Stomach (tissue), 8 donors: ENCODE measurements at regions not wholly inside any gene's neighbourhood (a gene's known extent, or its start where the extent isn't known, plus 50 kb on each side); places are given as distances from the start of the nearest gene placed in this dataset.

Experiments
- DNase-seq, 2 donors: peaks; one replicate each; pipeline versions ENCODE4 v3.0.0 to v3.0.0-alpha.2; 2013 to 2019
- H3K27ac ChIP-seq, 5 donors: fragments of 200-600 bp in 4 of 5; sonication (generic) in 4 of 5; one replicate each; pipeline ENCODE4 v1.5.1; 2013 to 2019; ENCODE audit warnings: mild to moderate bottlenecking in 1 of 5, moderate library complexity in 1 of 5
- H3K27me3 ChIP-seq, 3 donors: fragments of 200-600 bp; sonication (generic); one replicate each; pipeline ENCODE4 v1.5.1; 2017 to 2019; ENCODE audit warnings: mixed run types in 1 of 3
- H3K36me3 ChIP-seq, 4 donors: fragments of 200-600 bp; sonication (generic); 1 replicate in 3 of 4; 2 replicates in 1 of 4; pipeline ENCODE4 v1.5.1; 2016 to 2019
- H3K4me1 ChIP-seq, 4 donors: fragments of 200-600 bp; sonication (generic); one replicate each; pipeline ENCODE4 v1.5.1; 2016 to 2019
- H3K4me3 ChIP-seq, 4 donors: fragments of 200-600 bp; sonication (generic) in 3 of 4; one replicate each; pipeline ENCODE4 v1.5.1; 2016 to 2019; ENCODE audit warnings: mild to moderate bottlenecking in 1 of 4
- H3K9me3 ChIP-seq, 4 donors: fragments of 200-600 bp; sonication (generic); one replicate each; pipeline ENCODE4 v1.5.1; 2016 to 2019
- EP300 ChIP-seq: sonication (generic); formaldehyde crosslinking; IDR thresholded peaks from one replicate; pipeline ENCODE4 v1.6.1; 2017; ENCODE audit warnings: antibody characterized with exemption
- POLR2A ChIP-seq, 4 donors: fragments of 450-650 bp; IDR thresholded peaks; one replicate each; pipeline ENCODE4 v1.6.1; 2016; ENCODE audit warnings: antibody characterized with exemption in 4 of 4, control low read depth in 2 of 4, mild to moderate bottlenecking in 1 of 4, moderate library complexity in 1 of 4
- POLR2AphosphoS5 ChIP-seq, 3 donors: sonication (generic); formaldehyde crosslinking; IDR thresholded peaks; one replicate each; pipeline ENCODE4 v1.6.1; 2016; ENCODE audit warnings: antibody characterized with exemption in 3 of 3
- WGBS, 5 donors: extraction: QIAGEN DNeasy Blood & Tissue Kit in 3 of 5; methylation state at CpG; one replicate each; pipeline versions ENCODE4 v1.1.5 to v1.1.7; 2013 to 2018; 5-methylcytosine and 5-hydroxymethylcytosine counted together
- intact Hi-C: fragments of 100-400 bp; cut with DNase I; formaldehyde crosslinking; loops from one replicate; pipeline ENCODE4 v1.15.1; 2023; ENCODE audit warnings: low total_unique reads
- TF ChIP-seq, protein P1 (sequence below), 7 experiments: fragments of 450-650 bp in 4 of 7; fragments of 200-600 bp in 3 of 7; sonication (generic) in 3 of 7; IDR thresholded peaks; one replicate each; pipeline ENCODE4 v1.5.1; 2016 to 2019; ENCODE audit warnings: antibody characterized with exemption in 7 of 7, control low read depth in 2 of 7, mild to moderate bottlenecking in 1 of 7
- donor health status: healthy with polysubstance abuse.
- donor health status: Bipolar disorder and iron deficiency.
- donor health status: healthy.

DNA sequence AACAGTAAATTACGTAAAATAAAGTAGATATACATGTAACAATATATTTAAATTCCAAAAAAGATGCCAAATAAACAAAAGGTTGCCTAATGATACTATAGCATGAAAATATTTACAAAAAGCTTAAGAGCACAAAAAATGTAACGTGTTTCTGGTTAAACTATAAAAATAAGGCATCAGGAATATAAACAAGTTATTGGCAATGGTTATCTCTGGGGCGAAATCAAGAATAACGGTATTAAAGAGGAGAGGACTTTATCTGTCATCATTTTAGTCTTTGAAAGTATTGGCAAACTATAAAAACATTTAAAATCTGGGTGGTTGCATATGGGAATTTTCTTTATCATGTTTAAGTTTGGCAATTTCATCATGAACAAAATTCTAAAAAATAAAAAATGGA lies 1599.2 kb downstream of the MAT2B start:
- Histone ChIP-seq H3K27ac (no peak overlapping the region), H3K9me3 (peaks cover 0 to 7% (median 3%) of the 10 kb centered on the region in 4 donors), H3K4me1 (no peaks in the 10 kb centered on the region), H3K4me3 (no peak overlapping the region), H3K36me3 (no peaks in the 10 kb centered on the region), H3K27me3 (no peaks in the 10 kb centered on the region)
- WGBS, 5 donors = 34 to 64% (median 56%) methylated on average over 4 of the region's 4 CpGs
- no peak for DNase-seq
- TF ChIP-seq POLR2A (IDR thresholded peaks at IDR 0.05) (no peak), POLR2AphosphoS5 (IDR thresholded peaks at IDR 0.05) (no peak), EP300 (no peak)
- TF ChIP-seq, protein P1, sequence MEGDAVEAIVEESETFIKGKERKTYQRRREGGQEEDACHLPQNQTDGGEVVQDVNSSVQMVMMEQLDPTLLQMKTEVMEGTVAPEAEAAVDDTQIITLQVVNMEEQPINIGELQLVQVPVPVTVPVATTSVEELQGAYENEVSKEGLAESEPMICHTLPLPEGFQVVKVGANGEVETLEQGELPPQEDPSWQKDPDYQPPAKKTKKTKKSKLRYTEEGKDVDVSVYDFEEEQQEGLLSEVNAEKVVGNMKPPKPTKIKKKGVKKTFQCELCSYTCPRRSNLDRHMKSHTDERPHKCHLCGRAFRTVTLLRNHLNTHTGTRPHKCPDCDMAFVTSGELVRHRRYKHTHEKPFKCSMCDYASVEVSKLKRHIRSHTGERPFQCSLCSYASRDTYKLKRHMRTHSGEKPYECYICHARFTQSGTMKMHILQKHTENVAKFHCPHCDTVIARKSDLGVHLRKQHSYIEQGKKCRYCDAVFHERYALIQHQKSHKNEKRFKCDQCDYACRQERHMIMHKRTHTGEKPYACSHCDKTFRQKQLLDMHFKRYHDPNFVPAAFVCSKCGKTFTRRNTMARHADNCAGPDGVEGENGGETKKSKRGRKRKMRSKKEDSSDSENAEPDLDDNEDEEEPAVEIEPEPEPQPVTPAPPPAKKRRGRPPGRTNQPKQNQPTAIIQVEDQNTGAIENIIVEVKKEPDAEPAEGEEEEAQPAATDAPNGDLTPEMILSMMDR (IDR thresholded peaks at IDR 0.05) = no peak
- intact Hi-C loops = no loop called here

DNA sequence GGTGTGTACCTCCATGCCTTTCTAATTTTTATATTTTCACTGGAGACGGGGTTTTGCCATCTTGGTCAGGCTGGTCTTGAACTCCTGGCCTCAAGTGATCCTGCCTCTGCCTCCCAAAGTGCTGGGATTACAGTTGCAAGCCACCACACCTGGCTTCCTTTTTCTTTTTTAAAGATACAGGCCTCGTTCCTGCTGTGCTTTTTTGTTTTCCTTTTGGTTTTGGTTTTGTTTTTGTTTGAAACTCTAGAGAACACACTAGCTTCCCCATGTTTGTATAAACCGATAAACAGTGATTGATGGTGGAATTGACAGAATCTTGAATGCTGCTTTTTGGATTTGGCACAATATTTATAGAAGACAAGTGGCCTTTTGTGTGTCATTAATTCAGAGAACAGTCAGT lies 1603.4 kb downstream of the MAT2B start:
- Histone ChIP-seq H3K4me3 (no peak overlapping the region), H3K9me3 (peaks cover 0 to 7% (median 0%) of the 10 kb centered on the region in 4 donors), H3K4me1 (no peaks in the 10 kb centered on the region), H3K27me3 (no peaks in the 10 kb centered on the region), H3K36me3 (no peaks in the 10 kb centered on the region), H3K27ac (no peak overlapping the region)
- TF ChIP-seq EP300 (no peak), POLR2A (IDR thresholded peaks at IDR 0.05) (no peak)
- TF ChIP-seq, protein P1 (IDR thresholded peaks at IDR 0.05) = no peak
- intact Hi-C loops = no loop called here
- DNase-seq = no peak
- WGBS, 5 donors = 50 to 56% (median 53%) methylated on average over 3 of the region's 3 CpGs

DNA sequence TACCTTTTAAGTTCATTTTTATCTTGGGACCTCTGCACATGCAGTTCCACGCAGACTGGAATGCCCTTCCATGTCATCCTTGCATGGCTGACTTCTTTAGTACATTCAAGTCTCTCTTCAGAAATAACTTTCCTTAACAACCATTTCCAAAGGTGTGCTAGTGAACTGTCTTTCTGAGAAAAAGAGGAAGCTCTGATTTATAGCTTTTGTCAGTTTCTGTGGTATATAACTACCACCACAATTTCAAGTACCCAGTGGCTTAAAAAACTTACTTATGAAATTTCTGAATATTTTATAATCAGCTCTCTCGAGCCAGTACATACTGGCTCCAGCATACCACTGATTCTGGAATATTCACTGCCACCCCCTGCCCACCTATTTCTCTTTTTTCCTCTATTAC lies 1613.8 kb downstream of the MAT2B start:
- no peaks in the 10 kb centered on the region for H3K36me3 ChIP-seq
- intact Hi-C loops = no loop called here
- TF ChIP-seq POLR2AphosphoS5 (IDR thresholded peaks at IDR 0.05) (no peak), POLR2A (IDR thresholded peaks at IDR 0.05) (no peak), EP300 (no peak)
- no peak for DNase-seq
- no peak overlapping the region for H3K27ac ChIP-seq
- H3K27me3 ChIP-seq = no peaks in the 10 kb centered on the region
- H3K4me3 ChIP-seq = no peak overlapping the region
- 76 to 84% (median 78%) methylated on average over 2 of the region's 2 CpGs for WGBS, 5 donors
- H3K4me1 ChIP-seq = no peaks in the 10 kb centered on the region
- H3K9me3 ChIP-seq = peaks cover 0 to 4% (median 0%) of the 10 kb centered on the region in 4 donors

DNA sequence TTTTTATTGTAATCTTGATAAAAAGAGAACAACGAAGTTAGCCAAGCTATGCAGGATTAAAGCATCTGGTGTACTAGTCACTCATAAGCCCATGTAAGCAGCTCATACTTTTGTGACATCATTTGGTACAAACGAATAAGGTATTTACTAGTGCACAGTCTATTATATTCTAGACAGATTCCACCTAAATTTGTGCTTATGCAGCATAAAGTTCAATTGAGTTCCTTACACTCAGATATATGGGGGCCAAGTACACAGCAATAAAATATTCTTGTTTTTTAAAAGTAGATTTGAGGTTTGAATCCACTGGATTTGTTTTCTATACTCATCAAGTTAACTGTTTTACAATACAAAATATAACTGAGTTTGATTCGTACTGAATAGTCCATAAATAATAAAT lies 1621.2 kb downstream of the MAT2B start:
- no peak overlapping the region for H3K27ac ChIP-seq
- WGBS, 5 donors = 54 to 64% (median 61%) methylated on average over 3 of the region's 3 CpGs
- DNase-seq = no peak
- no peaks in the 10 kb centered on the region for H3K27me3 ChIP-seq
- intact Hi-C loops = no loop called here
- H3K4me3 ChIP-seq = no peak overlapping the region
- TF ChIP-seq EP300 = no peak
- TF ChIP-seq, protein P1 (IDR thresholded peaks at IDR 0.05) = no peak
- no peak for TF ChIP-seq POLR2A (IDR thresholded peaks at IDR 0.05)
- TF ChIP-seq POLR2AphosphoS5 (IDR thresholded peaks at IDR 0.05) = no peak
- H3K9me3 ChIP-seq = no peaks in the 10 kb centered on the region
- no peaks in the 10 kb centered on the region for H3K36me3 ChIP-seq
- no peaks in the 10 kb centered on the region for H3K4me1 ChIP-seq

DNA sequence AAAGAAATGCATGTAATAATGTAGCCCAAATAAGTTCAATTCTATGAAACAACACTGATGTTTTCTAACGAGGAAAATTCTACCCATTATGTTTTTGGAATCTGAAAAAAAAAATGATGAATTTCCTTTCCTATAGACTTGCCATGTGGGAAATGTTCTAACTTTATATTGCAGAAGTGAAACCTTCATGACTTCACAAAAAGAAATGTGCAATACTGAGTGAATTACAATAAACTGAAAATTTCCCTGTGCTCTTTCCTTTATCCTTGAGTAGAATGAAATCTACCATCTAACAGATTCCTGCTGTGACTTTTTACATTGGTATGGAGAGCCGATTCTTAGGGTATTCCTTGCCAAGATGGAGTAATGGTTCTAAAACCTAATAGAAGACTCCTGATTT lies 1622.5 kb downstream of the MAT2B start:
- Histone ChIP-seq H3K27me3 (no peaks in the 10 kb centered on the region), H3K4me1 (no peaks in the 10 kb centered on the region), H3K27ac (no peak overlapping the region), H3K4me3 (no peak overlapping the region), H3K9me3 (no peaks in the 10 kb centered on the region), H3K36me3 (no peaks in the 10 kb centered on the region)
- 32 to 76% (median 68%) methylated on average over 2 of the region's 2 CpGs for WGBS, 5 donors
- no peak for DNase-seq
- intact Hi-C loops = no loop called here
- TF ChIP-seq EP300 = no peak
- no peak for TF ChIP-seq POLR2AphosphoS5 (IDR thresholded peaks at IDR 0.05)
- TF ChIP-seq POLR2A (IDR thresholded peaks at IDR 0.05) = no peak
- TF ChIP-seq, protein P1 (IDR thresholded peaks at IDR 0.05) = no peak
